ENCODE measurements at regions not wholly inside any gene's neighbourhood (a gene's known extent, or its start where the extent isn't known, plus 50 kb on each side); places are given as distances from the start of the nearest gene placed in this dataset.

DNA sequence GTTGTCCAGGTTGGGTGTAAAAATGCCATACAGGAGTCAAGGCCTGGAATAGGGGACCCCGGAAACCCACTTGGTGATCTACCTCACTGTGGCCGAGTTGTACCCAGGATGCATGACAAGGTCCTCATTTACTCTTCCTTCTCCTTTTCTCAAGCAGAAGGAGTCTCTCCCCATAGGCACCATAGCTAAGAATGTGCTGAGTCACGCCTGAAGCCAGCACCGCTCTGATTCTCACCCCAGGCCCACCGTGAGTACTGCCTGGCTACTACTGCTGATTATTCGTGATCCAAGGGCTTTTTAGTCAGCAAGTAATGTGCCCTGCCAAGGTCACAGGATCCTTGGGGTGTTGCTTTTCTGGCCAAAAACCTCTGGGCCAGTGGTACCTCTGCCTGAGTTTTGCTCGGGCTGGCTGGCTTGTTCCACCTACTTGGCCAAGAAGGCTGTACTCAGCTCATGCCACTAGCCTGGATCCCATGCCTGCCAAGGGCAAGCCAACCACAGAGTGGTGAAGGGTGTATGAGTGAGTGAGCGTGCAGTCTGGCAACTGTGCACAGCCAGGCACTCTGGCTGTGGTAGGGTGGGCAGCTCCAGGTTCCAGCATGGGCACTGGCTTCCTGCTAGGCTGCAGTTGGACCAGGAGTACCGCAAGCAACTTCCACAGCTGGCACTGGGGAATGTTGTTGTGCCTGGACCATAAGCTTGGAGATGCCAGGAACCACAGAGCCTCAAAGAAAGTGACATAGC, 650.1 kb upstream of the VRK2 start:
- intact Hi-C loops (cut with micrococcal nuclease): no loop called here
- POLR2A ChIA-PET: no interaction called here
- Mint-ChIP-seq H3K27ac (no peak overlapping the region), H3K27me3 (no peaks in the 10 kb centered on the region), H3K9me3 (peaks cover 21% of the 10 kb centered on the region), H3K4me1 (ENCODE audit: low read depth) (no peaks in the 10 kb centered on the region), H3K4me3 (no peak overlapping the region), H3K36me3 (ENCODE audit: low read depth) (no peaks in the 10 kb centered on the region)
- DNase-seq (no peak), ATAC-seq (no peak)
- CTCF ChIA-PET: no interaction called here
- TF ChIP-seq, protein P1, sequence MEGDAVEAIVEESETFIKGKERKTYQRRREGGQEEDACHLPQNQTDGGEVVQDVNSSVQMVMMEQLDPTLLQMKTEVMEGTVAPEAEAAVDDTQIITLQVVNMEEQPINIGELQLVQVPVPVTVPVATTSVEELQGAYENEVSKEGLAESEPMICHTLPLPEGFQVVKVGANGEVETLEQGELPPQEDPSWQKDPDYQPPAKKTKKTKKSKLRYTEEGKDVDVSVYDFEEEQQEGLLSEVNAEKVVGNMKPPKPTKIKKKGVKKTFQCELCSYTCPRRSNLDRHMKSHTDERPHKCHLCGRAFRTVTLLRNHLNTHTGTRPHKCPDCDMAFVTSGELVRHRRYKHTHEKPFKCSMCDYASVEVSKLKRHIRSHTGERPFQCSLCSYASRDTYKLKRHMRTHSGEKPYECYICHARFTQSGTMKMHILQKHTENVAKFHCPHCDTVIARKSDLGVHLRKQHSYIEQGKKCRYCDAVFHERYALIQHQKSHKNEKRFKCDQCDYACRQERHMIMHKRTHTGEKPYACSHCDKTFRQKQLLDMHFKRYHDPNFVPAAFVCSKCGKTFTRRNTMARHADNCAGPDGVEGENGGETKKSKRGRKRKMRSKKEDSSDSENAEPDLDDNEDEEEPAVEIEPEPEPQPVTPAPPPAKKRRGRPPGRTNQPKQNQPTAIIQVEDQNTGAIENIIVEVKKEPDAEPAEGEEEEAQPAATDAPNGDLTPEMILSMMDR (IDR thresholded peaks at IDR 0.05): no peak

DNA sequence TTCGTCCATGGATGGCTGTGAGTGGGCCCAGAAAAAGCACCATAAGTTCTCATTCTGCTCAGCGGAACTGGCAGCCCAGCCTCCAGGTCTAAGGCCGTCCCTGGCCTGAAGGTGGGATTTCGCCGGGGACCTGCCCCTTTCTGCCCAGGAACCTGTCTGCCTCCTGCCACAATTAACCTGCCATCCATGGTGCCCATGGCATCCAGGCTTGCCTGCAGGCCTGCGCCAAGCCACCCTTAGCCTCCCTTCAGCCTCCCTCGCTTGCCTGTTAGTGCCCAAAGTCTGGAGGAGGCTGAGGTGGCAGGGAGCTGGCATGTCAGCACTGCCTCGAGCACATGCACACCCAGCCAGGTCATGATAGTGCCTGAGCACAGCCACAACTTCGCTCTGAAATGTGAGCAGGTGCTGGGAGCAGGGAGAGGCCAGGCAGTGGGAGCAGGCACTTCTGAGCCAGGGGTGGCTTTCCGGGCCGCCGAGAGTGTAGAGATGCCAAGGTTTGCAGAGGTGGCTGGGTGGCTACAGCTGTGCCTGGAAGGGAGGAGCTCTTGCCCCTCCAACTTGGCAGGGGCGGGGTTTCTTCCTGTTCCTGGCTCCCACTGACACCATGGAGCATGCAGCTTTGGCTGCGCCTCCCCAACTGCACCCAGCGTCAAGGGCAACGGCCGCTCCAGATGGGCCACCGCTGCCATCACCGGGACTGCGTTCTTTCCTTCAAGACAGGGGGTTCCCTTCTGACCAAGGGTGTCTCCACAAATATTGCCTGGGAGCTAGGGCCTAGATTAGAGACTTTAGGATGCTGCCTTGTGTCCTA, 648.9 kb upstream of the VRK2 start:
- POLR2A ChIA-PET: no interaction called here
- intact Hi-C loops (cut with micrococcal nuclease): no loop called here
- TF ChIP-seq, protein P1 (IDR thresholded peaks at IDR 0.05): no peak
- H3K27me3 Mint-ChIP-seq: no peaks in the 10 kb centered on the region
- CTCF ChIA-PET: no interaction called here
- H3K27ac Mint-ChIP-seq: no peak overlapping the region
- no peaks in the 10 kb centered on the region for H3K4me1 Mint-ChIP-seq (ENCODE audit: low read depth)
- DNase-seq: no peak
- H3K4me3 Mint-ChIP-seq: no peak overlapping the region
- peaks cover 17% of the 10 kb centered on the region for H3K9me3 Mint-ChIP-seq
- H3K36me3 Mint-ChIP-seq (ENCODE audit: low read depth): no peaks in the 10 kb centered on the region
- no peak for ATAC-seq

DNA sequence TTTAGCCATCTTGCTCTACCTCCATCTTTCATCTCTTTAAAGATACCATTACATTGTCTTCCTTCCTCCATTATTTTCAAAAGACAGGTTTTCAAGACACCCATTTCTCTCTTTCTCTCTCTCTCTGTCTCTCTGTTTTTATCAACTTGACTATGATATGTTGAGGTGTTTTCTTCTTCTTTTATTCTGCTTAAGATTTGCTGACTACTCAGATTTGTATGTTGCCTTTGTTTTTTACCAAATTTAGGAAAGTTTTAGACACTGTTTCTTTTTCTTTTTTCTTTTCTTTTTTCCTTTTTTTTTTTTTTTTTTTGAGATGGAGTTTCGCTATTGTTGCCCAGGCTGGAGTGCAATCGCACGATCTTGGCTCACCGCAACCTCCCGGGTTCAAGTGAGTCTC, 647.5 kb upstream of the VRK2 start:
- Mint-ChIP-seq H3K9me3 (peaks cover 17% of the 10 kb centered on the region), H3K36me3 (ENCODE audit: low read depth) (no peaks in the 10 kb centered on the region), H3K27ac (no peak overlapping the region), H3K27me3 (no peaks in the 10 kb centered on the region), H3K4me1 (ENCODE audit: low read depth) (no peaks in the 10 kb centered on the region), H3K4me3 (no peak overlapping the region)
- intact Hi-C loops (cut with micrococcal nuclease): no loop called here
- TF ChIP-seq, protein P1 (IDR thresholded peaks at IDR 0.05): no peak
- DNase-seq (no peak), ATAC-seq (no peak)
- POLR2A ChIA-PET: no interaction called here
- CTCF ChIA-PET: no interaction called here

DNA sequence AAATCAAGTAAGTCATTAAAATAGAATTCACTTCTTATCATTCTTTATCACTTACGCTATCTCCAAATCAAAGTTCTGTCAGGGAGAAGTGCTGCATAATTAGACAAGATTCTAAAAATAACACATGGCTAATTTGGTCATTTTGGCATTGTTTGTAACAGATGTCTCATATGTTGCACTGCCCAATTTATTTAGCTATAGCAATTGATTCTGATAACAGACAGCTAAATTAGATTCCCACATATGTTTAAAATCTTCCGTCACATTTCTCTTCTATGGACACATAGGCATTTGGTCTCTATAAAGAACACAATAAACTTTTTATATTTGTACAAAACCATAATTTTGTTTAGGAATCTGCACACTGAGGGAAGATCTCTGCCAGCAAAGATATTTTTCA, 644.5 kb upstream of the VRK2 start:
- CTCF ChIA-PET: no interaction called here
- no peak overlapping the region for H3K4me3 Mint-ChIP-seq
- TF ChIP-seq, protein P1 (IDR thresholded peaks at IDR 0.05): no peak
- ATAC-seq (no peak), DNase-seq (no peak)
- no peaks in the 10 kb centered on the region for H3K36me3 Mint-ChIP-seq (ENCODE audit: low read depth)
- POLR2A ChIA-PET: no interaction called here
- no peak overlapping the region for H3K27ac Mint-ChIP-seq
- no peaks in the 10 kb centered on the region for H3K4me1 Mint-ChIP-seq (ENCODE audit: low read depth)
- intact Hi-C loops (cut with micrococcal nuclease): no loop called here
- H3K9me3 Mint-ChIP-seq: peaks cover 6% of the 10 kb centered on the region
- H3K27me3 Mint-ChIP-seq: no peaks in the 10 kb centered on the region

DNA sequence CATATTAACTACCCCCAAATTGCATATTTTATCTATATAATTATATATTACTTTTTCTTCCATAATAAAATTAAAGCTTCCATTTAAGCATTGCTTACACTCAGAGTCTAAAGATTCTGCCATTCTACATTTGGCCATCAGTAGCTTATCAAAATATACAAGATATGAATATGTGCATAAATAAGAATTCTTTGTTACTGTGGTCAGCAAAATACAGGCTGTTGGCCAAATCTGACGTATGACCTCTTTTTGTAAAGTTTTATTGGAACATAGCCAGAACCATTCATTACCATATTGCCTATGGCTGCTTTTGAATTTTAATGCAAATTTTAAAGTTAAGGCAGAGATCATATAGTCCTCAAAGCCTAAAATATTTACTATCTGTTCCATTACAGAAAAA, 643.9 kb upstream of the VRK2 start:
- ATAC-seq: no peak
- CTCF ChIA-PET: no interaction called here
- no peak overlapping the region for H3K4me3 Mint-ChIP-seq
- TF ChIP-seq, protein P1 (IDR thresholded peaks at IDR 0.05): no peak
- intact Hi-C loops (cut with micrococcal nuclease): no loop called here
- no peak overlapping the region for H3K27ac Mint-ChIP-seq
- no peak for DNase-seq
- H3K4me1 Mint-ChIP-seq (ENCODE audit: low read depth): no peaks in the 10 kb centered on the region
- POLR2A ChIA-PET: no interaction called here
- H3K9me3 Mint-ChIP-seq: peaks cover 6% of the 10 kb centered on the region
- H3K27me3 Mint-ChIP-seq: no peaks in the 10 kb centered on the region
- H3K36me3 Mint-ChIP-seq (ENCODE audit: low read depth): no peaks in the 10 kb centered on the region

Data from activated CD8-positive, alpha-beta T cell treated with anti-CD3 and anti-CD28 coated beads for 36 hours (primary cell).